Thoracic aorta (tissue), 2 donors: ENCODE measurements at regions not wholly inside any gene's neighbourhood (a gene's known extent, or its start where the extent isn't known, plus 50 kb on each side); places are given as distances from the start of the nearest gene placed in this dataset.

Experiments used
- ATAC-seq: fragments of 150-250 bp; one replicate; pipeline ENCODE4 v1.8.0; 2017; ENCODE audit warnings: low read depth; ENCODE audit not compliant: insufficient number of reproducible peaks, low FRiP score
- DNase-seq: peaks from one replicate; pipeline ENCODE4 v3.0.0-alpha.2; 2020; ENCODE audit warnings: low spot score
- H3K27ac ChIP-seq, 2 donors: fragments of 200-600 bp; sonication (generic); 1 replicate in 1 of 2; 2 replicates in 1 of 2; pipeline ENCODE4 v1.5.1; 2016; ENCODE audit warnings: mild to moderate bottlenecking in 2 of 2, moderate library complexity in 2 of 2
- H3K27me3 ChIP-seq: fragments of 200-600 bp; sonication (generic); replicated peaks from 2 replicates; pipeline ENCODE4 v1.6.0; 2016; ENCODE audit warnings: mild to moderate bottlenecking; ENCODE audit not compliant: insufficient read depth
- H3K36me3 ChIP-seq: fragments of 200-600 bp; sonication (generic); one replicate; pipeline ENCODE4 v1.5.1; 2016
- H3K4me1 ChIP-seq, 2 donors: fragments of 200-600 bp; sonication (generic); 1 replicate in 1 of 2; 2 replicates in 1 of 2; pipeline versions ENCODE4 v1.5.1 to v1.6.0; 2016; ENCODE audit warnings: low read depth in 2 of 2, mild to moderate bottlenecking in 1 of 2; ENCODE audit not compliant: control insufficient read depth in 1 of 2
- H3K4me3 ChIP-seq: fragments of 200-600 bp; sonication (generic); 2 replicates; pipeline ENCODE4 v1.5.1; 2016; ENCODE audit warnings: mild to moderate bottlenecking
- H3K9me3 ChIP-seq: fragments of 200-600 bp; sonication (generic); 2 replicates; pipeline ENCODE4 v1.5.1; 2016
- CTCF ChIP-seq: fragments of 200-600 bp; sonication (generic); IDR thresholded peaks from one replicate; pipeline ENCODE4 v1.5.1; 2019; ENCODE audit warnings: antibody characterized with exemption

GRCh38 chr1:113255720-113256347 lies 134.5 kb upstream of the MAGI3 start:
- Histone ChIP-seq H3K4me3 (no peak overlapping the region), H3K27me3 (no peaks in the 10 kb centered on the region), H3K36me3 (no peaks in the 10 kb centered on the region), H3K27ac (no peak overlapping the region), H3K9me3 (no peaks in the 10 kb centered on the region), H3K4me1 (no peaks in the 10 kb centered on the region)
- no peak for TF ChIP-seq CTCF
- DNase-seq (no peak), ATAC-seq (no peak)

- no peak for TF ChIP-seq CTCF
- no peak overlapping the region for H3K4me3 ChIP-seq
- no peaks in the 10 kb centered on the region for H3K4me1 ChIP-seq
- H3K36me3 ChIP-seq: no peaks in the 10 kb centered on the region
- DNase-seq: no peak
- ATAC-seq: no peak
- H3K27ac ChIP-seq: no peak overlapping the region
- H3K27me3 ChIP-seq: no peaks in the 10 kb centered on the region
- H3K9me3 ChIP-seq: no peaks in the 10 kb centered on the region
Observed at GRCh38 chr1:113256348-113256729, 134.0 kb upstream of the MAGI3 start.

- Histone ChIP-seq H3K4me1 (no peaks in the 10 kb centered on the region), H3K27me3 (no peaks in the 10 kb centered on the region), H3K4me3 (no peak overlapping the region), H3K9me3 (no peaks in the 10 kb centered on the region), H3K36me3 (no peaks in the 10 kb centered on the region), H3K27ac (no peak overlapping the region)
- TF ChIP-seq CTCF: no peak
- ATAC-seq: no peak
- DNase-seq: no peak
Observed at GRCh38 chr1:113259988-113260387, 130.3 kb upstream of the MAGI3 start.

GRCh38 chr1:113265196-113265595 lies 125.1 kb upstream of the MAGI3 start:
- ATAC-seq (no peak), DNase-seq (no peak)
- Histone ChIP-seq H3K27me3 (no peaks in the 10 kb centered on the region), H3K4me3 (no peak overlapping the region), H3K27ac (no peak overlapping the region), H3K4me1 (no peaks in the 10 kb centered on the region), H3K36me3 (no peaks in the 10 kb centered on the region), H3K9me3 (no peaks in the 10 kb centered on the region)
- no peak for TF ChIP-seq CTCF

GRCh38 chr1:113266788-113267187 lies 123.5 kb upstream of the MAGI3 start:
- H3K9me3 ChIP-seq: no peaks in the 10 kb centered on the region
- H3K4me3 ChIP-seq: no peak overlapping the region
- ATAC-seq (no peak), DNase-seq (no peak)
- H3K36me3 ChIP-seq: no peaks in the 10 kb centered on the region
- no peaks in the 10 kb centered on the region for H3K27me3 ChIP-seq
- no peak overlapping the region for H3K27ac ChIP-seq
- no peaks in the 10 kb centered on the region for H3K4me1 ChIP-seq
- TF ChIP-seq CTCF: no peak
